RPMI7951 (cell line): ENCODE measurements at regions not wholly inside any gene's neighbourhood (a gene's known extent, or its start where the extent isn't known, plus 50 kb on each side); places are given as distances from the start of the nearest gene placed in this dataset.
"Not testable (repeated sequence)": the region's sequence is repeated elsewhere in the genome, so short reads cannot be mapped to it uniquely, and the experiment has no call there.

Source experiments
- DNase-seq: peaks from one replicate; pipeline ENCODE4 v3.0.0-alpha.2; 2012; ENCODE audit warnings: low read depth

DNA sequence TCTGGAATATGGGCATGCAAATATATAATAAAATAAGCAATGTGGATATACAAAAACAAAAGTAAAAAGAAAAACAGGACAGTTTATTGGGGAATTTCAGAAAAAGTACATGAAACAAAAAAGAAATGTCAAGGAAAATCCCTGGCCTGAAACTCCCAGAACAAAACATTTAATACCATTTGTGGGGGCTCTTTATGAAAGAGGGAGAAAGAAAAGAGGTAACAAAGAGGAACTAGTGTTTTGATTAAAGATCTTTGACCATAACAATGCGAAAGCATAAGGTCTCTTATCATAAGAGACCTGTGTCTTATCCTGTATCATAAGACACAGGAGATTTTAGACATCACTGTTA, 88.6 kb upstream of the ARID1B start:
- DNase-seq: no peak

DNA sequence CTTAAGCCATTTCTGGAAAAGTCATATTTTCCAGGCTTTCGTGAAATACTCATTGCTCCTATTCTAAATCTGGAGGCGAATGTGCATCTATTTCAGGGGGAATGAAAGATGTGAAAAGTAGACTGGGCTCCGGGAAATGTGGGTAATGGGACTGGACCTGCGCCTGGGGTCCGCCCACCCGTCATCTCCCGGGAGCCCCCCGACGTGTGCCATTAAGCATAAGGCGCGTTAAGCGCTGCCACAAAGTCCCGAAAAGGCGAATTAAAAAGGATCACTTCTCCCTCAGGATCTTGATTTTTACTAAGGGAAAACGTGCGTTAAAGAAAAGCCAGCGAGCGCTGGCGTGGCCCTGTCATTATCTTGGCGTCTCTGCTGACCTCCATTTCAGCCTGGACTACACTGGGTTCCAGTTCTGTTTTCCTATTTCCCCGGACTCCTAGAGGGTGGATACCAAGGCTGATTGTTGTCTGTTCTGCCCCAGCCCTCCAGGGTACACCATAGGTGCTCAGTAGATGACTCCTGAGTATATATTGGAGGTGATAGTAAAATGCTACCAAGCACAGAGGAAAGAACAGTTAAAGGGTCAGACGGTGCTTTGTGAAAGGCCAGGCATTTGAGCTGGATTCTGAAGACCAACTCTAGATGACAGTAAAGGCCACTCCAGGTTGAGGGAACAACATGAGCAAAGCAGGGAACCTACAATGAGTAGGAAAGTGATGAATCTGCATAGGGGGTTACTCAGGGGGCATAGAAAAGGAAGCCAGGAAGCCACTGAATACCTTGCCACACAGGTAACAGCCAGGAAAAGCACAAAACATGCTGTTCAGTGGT, 89.2 kb upstream of the ARID1B start:
- peak; percentile 64 for DNase-seq

DNA sequence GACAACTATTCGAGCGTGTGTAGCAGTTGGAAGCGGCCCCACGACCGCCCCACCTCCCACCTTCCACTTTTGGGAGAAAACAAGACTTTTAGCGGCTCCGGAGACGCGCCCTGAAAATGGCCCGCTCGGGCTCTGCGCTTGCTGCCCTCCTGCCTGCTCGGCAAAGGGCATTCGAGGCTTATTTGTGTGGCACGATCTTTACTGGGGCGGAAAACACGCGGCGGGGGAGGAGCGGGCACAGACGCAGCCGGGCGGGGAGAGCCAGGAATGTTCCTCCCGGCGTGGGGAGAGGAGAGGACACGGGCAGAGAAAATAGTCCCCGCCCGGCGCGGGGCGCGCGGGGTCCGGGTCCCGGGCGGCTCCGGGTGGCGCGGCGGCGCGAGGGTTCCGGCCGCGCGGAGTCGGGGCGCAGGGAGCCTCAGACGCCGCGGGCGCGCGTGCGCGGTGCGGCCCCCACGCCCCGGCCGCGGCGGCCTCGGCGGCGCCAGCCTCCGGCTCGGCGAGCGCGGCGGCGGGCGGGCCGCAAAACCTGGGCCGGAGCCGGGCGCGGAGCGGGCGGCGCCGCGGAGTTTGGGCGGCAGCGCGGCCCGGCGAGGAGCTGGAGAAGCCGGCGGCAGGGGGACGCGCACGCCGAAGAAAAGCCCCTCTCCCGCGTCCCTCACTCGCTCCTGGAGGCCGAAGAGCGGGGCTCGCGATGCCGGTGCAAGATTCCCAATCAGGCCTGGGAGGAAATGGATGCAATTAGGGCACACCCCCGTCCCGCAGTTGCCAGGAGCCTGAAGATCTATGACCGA, 90.0 kb upstream of the ARID1B start:
- peak; percentile 89 for DNase-seq

DNA sequence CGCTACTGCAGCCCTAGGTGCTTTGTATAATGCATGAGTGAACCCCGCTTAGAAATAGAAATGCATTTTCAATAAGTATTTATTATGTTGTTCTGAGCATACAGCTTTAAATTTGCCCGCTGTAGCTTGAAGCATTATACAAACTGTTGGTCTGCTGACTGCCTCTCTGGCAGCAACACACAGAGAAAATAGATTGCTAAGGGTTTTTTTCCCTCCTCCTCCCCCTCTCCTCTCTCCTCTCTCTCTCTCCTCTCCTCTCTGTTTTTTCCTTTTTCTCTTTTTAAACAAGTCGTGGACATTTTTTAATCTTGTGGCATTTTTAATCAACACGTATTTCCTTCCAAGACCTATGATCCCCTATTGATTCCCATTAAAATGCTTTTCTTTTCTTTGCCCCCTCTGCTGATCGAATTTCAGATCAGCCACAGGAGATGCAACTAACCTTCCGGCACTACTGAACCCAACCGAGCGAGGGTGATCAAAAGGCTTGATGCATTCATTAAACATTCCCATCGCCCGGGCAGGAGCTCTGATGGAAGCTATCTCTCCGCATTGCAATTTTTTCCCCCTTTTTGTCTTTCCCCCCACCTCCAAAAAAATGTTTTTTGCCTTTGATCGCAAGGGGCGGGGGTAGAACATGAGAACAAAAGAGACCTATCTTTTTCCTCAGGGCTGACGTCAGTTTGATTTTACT, 90.7 kb upstream of the ARID1B start:
- peak; percentile 56 for DNase-seq

DNA sequence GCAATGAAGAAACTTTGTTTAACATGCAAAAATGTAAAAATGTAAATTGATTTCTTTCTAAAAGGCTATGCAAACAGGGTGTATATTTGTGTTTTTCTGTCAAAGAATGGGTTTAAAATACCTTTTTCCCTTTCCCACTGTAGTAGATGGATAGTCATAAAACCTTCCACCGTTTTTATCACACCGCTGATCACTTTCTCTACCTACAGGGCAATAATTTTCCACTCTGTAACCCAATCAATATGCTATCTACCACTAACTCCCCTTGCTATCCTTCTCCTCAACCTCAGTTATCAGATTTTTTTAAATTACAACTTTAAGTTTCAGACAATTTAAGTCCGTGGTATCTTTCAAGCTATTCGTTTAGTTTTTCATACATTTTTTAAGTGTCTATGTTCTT, 91.4 kb upstream of the ARID1B start:
- DNase-seq: no peak

DNA sequence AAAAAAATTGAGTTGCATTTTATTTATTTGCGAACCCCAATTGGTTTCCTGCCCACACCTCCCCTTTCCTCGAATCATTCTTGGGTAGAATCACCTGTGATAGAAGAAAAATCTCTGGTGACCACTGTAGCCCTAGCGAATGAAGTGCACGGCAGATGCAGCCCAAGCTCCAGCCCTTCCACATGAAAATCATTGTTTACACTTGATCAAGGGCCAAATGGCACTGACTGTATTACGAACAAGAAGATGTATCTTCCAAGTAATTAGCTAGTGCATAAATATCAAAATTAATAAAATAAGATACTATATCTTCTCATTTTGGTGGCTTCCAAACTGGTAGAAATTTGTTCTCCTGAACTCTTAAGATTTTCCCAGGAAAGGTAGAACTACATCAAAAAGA, 93.4 kb upstream of the ARID1B start:
- DNase-seq: no peak

DNA sequence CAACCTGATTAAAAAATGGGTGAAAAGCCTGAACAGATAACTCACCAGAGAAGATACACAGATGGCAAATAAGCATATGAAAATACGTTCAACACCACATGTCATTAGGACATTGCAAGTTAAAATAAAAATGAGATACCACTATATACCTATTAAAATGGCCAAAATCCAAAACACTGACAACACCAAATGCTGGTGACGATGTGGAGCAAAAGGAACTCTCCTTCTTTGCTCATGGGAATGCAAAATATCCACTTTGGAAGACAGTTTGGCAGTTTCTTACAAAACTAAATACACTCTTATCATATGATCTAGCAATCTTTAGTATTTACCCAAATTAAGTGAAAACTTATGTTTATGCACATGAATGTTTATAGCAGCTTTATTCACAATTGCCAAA, 100.5 kb upstream of the ARID1B start:
- DNase-seq: no peak

DNA sequence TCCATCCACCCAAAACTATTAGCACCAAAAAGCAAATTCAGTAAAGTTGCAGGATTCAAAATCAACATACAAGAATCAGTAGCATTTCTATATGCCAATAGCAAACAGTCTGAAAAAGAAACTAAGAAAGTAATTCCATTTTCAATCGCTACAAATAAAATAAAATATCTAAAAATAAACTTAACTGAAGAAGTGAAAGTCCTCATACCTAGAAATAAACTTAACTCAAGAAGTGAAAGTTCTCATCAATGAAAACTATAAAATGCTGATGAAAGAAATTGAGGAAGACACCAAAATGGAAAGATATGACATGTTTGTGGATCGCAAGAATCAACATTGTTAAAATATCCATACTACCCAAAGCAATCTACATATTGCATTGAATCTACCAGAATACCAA, 103.0 kb upstream of the ARID1B start:
- no peak for DNase-seq

DNA sequence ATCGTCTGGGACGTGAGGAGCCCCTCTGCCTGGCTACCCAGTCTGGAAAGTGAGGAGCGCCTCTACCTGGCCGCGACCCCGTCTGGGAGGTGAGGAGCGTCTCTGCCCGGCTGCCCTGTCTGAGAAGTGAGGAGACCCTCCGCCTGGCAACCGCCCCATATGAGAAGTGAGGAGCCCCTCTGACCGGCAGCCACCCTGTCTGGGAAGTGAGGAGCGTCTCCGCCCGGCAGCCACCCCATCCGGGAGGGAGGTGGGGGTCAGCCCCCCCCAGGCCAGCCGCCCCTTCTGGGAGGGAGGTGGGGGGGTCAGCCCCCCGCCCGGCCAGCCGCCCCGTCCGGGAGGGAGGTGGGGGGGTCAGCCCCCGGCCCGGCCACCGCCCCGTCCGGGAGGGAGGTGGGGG, 107.1 kb upstream of the ARID1B start:
- DNase-seq: not testable (repeated sequence)

DNA sequence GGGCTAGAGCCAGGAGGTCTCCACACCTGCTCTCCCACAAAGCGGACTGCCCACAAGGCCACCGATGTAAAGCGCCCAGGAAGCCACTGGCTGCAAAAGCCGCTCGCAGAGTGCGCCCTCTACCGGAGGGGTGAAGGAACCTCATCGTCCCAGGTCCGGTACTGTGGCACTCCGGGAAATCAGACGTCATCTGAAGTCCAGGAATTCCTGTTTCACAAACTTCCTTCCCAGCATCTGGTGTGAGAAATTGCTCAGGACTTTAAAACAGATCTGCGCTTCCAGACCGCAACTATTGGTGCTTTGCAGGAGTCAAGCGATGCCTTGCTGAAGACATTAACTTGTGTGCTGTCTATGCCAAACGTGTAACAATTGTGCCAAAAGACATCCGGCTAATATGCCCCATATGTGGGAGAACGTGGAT, 115.1 kb upstream of the ARID1B start:
- no peak for DNase-seq

DNA sequence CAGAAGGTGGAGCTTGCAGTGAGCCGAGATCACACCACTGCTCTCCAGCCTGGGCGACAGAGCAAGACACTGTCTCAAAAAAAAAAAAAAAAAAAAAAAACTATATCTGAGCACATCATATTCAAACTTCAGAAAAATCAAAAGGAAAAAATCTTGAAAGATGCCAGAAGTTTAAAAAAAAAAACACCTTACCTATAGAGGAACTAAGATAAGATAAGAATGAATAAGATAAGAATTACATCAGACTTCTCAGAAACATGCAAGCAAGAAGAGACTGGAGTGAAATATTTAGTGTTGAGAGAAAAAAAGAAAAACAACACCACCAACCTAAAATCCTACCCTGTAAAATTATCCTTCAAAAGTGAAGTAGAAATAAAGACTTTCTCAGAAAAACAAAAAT, 116.8 kb upstream of the ARID1B start:
- DNase-seq: no peak

DNA sequence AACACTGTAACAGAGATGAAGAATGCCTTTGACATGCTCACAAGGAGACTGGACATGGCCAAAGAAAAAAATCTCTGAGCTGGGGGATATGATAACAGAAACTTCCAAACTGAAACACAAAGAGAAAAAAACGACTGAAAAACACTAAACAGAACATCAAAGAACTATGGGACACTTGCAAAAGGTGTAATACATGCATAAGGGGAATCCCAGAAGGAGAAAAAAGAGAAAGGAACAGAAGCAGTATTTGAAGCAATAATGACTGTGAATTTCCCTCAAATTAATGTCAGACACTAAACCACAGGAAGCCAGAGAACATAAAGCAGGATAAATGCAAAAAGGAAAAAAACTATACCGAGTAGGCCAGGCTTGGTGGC, 117.4 kb upstream of the ARID1B start:
- DNase-seq: no peak

DNA sequence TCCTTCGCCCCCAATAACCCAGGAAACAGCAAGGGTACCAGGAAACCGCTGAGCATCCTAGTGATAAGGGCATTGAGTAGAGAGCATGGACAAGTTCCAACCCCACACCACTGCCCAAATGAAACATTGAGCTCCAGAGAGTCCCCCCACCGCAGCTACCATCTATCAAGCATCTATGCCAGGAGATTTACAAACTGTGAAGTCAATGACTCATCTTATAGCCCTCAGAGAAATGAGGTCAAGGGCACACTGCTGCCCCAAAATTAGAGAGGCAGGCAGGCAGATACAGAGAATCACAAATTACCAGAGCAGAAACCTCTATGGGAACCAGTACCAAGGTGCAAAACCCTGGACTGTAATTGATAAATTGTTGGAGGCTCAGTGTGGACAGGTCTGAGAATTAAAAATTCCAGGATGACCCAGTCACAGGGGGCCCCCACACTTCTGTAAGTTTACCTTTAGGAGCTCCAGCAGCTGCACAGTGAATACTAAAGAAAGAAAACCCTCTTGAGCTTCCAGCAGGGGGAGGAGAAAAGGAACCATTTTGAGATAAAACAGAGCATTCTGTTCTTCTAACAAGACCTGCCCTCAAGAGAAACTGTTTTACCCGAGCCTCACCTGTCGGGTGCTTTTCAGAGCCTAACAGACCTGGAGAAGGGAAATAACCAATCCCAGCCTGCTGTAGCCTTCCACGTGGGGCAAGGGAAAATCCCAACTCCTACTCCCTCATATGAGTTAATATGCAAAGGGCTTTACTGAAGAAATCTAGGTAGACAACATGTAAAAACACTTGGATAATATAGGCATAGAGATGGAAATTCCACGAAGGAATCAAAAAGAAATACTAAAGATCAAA, 118.0 kb upstream of the ARID1B start:
- peak; percentile 45 for DNase-seq

DNA sequence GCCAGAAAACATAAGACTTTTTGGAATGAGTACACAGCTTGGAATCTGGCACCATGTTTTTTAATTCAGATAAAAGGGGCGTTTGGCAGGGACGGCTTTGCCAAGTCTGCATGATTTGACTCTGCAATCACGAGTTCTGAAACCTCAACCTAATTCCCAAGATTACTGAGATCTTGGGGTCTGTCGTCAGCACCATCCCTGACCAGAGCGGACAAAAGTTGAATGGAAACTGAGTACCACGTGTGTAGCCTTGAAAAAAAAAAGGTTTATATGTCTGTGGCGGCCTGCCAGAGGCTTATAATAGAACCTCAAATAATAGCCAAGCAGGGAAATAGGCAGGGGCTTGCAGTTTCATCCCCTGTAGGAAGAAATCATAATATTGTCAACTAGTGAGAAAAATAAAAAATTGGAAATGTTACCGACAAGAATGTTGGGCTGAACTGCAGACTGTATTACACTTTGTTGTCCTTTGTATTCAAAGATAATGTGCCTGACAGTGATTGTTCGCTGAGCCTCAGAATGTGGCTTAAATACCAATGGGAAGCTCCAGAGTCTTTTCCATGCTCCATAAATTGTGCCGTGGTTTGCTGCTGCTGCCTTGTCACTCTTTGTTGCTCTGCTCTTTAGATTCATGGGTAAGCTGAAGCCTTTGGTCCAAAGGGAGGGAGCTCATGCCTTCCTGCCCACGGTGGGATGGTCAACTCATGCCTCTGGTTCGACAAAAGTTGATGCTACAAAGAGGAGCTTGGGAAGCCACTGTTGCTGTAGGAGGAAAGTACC, 118.8 kb upstream of the ARID1B start:
- peak; percentile 46 for DNase-seq

DNA sequence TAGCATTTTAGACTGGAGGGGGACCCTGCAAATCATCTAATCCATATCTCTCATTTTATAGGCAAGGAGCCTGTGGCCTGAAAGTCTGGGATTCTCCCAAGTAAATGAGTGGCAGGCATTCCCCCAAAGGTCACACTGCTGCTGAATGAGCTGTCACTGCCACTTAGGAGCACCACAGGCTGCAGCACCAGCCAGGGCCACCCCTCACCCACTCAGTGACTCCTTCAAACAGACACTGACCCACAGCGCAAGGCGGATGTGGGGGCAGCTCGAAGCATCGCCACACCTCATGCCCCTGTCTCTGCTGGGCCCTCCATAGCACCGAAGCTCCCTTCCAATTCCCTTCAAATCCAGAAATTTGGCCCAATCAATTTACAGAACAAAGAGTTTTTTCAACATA, 119.9 kb upstream of the ARID1B start:
- no peak for DNase-seq

DNA sequence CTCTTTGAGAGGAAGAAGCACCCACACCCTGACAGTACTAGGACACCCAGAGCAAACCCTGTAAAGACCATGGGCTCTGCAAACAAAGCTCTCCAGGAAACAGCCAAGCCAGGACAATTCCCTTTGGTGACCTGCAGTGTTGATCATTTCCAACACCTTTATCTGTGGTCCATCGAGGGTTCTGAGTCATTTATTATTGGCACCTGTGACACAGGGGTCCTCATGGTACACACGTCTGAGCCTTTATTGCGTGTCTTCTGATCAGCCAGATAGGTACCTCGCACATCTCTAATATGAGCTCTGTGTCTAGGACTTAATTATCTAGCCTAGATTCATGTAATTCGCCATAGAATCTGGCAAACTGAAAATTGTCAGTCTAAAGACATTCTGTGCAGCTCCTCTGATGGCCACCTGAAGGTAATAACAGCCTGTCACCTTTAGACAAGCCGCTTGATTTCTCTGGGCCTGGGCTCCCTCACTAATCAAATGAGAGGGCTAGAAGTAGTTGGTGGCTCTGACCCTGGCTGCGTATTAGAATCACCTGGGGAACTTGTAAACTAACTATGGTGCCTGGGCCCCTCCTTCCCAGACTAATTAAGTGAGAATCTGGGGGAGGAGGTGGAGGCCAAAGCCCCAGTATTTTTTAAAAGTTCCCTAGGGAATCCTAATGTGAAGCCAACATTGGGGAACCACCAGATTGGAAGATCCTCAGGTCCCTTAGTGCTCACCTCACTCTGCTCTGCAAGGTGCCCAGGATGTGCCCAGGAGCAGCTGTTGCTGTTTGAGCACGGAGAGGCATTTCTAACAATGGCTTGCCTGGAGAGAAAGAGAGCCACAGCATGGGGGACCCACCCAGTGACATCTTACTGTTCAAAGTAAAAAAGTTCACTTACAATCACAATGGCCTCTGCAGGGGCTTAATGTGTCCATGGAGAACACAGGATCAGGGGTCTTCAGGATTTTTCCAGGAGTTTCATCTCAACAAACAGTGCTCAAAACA, 122.0 kb upstream of the ARID1B start:
- no peak for DNase-seq

DNA sequence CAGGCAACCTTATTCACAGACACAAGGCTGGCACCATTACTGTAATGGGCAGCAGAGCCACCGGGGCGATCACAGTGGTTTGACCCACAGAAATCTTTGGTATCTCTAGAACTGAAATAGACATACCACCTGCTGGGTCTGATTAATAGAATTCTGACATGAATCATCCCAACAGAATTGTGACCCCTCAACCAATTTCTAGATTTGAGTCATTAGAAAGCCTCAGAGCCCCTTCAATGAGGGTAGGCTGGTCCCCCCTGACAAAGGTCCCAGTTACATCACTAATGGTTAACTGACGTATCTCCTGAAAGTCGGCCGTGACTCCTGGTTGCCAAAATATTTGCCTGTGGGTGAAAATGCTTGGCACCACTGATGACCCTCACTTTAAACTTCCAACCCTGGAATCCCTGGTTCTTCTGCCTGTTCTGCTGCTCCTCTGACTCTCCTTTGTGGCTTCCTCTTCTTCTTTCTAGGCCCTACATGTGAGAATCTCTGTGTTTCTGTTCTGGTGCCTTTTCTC, 124.9 kb upstream of the ARID1B start:
- DNase-seq: no peak

DNA sequence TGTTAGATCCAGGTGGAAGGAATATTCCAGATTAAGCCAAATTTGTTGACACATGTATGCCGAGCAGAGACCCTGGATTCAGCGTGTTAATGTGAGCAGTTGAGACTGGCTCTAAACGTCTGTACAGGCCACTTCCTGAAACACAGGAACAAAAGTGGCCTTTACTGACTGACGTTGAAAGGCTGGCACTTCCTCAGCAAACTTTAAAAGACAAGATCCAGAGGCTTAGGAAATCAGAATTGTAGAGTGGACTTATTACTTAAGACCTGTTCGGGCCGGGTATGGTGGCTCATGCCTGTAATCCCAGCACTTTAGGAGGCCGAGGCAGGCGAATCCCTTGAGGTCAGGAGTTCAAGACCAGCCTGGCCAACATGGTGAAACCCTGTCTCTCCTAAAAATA, 125.7 kb upstream of the ARID1B start:
- DNase-seq: no peak

DNA sequence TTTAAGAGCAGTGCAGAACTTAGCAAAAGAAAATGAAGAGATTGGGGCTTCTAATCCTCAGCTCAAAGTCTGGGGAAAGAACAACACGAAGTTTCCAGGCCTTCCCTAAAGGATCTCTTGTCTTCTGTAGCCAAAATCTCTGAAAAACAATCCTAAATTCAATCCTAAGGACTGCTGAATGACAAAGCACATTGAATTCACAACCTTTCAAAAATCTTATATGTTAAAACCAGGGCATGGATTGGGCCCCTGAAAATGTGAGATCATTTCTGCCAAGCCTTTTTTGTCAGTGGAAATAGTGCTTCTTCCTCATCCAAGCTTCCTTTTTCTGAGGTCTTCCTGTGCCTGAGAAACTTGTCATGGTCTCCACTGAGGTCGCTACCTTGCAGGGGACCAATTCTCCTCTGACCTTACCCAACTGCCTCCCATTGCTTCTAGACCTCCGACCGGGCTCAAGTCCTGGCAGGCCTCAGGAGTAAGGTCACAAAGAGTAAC, 126.2 kb upstream of the ARID1B start:
- no peak for DNase-seq
